IPS DF 4.7 (cell line): ENCODE measurements at regions not wholly inside any gene's neighbourhood (a gene's known extent, or its start where the extent isn't known, plus 50 kb on each side); places are given as distances from the start of the nearest gene placed in this dataset.
"Not testable (repeated sequence)": the region's sequence is repeated elsewhere in the genome, so short reads cannot be mapped to it uniquely, and the experiment has no call there.

Experiments used
- DNase-seq: peaks from one replicate; pipeline ENCODE4 v3.0.0-alpha.2; 2013; ENCODE audit warnings: low spot score; ENCODE audit errors: extremely low read depth

DNA sequence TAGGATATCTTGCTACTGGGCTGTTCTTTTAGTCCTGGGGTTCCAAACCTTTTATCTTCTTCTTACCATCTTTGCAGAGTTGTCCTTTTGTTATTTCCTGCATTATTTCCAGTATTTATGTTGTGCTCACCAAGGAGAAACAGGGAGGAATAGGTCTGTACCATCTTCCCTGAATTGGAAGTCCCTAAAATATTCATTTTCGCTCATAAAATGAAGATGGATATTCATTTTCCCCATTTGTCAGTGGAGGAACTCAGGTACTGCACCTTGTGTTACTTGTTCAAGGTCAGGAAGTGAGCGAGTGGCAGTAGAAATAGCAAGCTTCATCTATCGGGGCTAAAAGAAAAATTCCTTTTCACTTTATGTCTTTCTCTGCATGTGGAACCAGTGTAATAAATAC lies 989.7 kb downstream of the CDH11 start:
- no peak for DNase-seq

DNA sequence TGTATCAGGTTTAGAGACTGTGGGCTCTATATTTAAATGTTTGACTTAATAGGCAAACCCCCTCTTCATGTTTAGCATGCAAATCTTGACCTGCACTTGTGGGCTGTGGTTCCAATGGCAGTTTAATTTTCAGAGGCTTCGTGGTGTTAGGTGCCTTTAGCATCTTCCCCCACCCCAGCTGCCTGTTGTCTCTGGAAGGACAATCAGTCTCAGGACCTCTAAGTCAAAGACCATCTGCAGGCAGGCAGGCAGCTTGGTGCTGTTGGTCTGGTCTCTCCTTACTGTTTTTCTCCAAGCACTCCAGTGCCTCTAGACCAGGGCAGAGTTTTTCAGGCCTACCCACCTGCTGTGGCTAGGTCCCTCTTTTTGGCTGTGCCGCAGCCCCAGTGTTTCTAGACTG lies 990.4 kb downstream of the CDH11 start:
- no peak for DNase-seq

DNA sequence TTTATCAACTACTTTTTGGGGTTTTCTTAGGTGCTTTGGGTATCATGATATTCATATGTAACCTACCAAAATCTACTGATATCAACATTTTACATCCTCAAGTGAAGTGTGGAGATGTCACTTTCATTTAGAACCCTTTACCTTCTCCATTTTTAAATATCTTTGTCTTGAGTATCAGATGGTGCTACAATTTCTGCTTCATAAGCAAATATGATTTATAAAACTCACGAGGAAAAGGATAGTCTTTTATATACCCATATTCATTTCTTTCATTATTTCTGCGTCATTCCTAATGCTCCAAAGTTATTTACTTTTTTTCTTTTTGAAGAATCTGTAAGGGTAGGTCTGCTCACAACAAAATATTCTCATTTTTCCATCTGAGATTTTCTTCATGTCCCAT lies 991.7 kb downstream of the CDH11 start:
- DNase-seq, result no peak

DNA sequence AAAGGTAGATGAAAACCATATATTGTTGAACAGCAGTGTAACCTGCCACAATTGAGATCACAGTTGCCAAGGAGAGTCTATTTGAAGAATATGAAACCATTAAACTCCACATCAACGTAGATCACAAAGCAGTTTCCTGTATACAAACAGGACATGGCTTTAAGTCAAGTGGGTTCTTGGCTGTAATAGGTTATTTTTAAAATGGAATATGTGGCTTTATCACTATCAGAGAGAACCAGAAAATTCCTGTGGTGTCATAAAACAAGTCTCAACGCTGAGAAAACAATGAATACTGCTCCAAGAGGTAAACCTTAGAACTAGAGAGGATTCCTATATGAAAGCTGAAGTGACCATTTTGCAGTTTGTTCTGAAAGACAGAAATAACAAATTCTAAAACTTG lies 999.7 kb downstream of the CDH11 start:
- no peak for DNase-seq

DNA sequence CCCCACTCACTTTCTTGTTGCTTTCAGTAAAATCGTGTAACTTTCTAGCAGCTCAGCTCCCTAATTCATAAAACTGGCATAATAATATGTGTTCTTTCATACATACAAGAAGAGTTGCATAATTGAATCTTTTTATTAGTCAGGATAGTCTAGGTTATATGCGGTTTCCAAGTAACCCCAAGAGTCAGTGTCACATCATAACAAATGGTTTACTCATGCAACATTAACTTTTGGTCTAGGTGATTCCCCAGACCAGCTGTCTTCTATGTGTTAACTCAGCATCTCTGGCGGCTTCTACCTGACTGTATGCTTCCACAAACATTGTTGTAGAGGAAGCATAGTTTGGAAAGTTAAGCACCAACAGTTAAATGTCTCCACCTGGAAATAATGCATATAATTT lies 1000.4 kb downstream of the CDH11 start:
- DNase-seq, result no peak

DNA sequence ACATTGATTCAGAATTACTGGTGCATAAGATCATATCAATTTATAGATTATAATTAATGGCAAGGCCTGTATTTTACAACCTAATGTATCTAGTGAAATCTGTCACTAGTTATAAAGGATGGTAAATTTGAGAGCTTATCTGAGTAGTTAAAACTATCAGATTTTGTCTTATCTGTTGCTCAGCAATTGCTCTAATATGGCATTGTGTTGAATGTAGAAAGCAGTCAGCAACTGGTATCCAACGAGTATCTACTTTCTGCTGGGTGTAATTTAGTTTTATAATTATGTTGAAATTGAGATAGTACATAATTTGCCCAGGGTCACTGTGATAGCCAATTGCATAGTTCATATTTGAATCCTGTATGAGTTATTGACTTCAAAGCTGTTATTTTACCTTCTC lies 1005.7 kb downstream of the CDH11 start:
- DNase-seq, result no peak

DNA sequence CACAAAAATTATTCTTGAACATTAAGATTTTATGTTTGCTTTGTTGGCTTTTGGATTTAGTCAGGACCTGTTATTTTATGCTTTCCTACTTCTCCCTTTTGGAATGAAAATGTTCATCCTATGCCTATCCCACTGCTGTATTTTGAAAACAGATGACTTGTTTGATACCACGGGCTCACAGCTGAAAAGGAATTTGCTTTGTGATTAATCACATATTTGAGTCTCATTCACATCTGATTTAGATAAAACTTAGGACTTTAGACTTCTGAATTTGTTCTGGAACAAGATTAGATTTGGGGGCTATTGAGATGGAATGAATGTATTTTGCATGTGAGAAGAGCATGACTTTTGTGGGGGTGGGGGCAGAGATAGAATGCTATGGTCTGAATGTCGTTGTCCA lies 1012.6 kb downstream of the CDH11 start:
- DNase-seq, result no peak

DNA sequence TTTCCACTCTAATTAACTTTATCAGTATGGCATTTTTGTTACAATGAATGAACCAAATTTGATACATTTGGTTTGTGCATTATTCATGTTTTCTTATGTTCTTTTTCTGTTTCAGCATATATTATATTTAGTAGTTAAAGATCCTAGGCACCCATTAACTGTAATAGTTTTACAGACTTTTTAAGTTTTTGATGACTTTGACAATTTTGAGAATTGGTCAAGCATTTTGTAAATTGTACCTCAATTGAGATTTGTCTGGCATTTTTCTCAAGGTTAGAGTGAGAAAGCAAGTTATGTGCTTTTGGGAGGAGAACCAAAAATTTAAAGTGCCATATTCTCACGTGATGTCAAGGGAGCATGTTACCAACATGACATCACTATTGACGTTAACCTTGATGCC lies 1019.2 kb downstream of the CDH11 start:
- DNase-seq, result no peak

DNA sequence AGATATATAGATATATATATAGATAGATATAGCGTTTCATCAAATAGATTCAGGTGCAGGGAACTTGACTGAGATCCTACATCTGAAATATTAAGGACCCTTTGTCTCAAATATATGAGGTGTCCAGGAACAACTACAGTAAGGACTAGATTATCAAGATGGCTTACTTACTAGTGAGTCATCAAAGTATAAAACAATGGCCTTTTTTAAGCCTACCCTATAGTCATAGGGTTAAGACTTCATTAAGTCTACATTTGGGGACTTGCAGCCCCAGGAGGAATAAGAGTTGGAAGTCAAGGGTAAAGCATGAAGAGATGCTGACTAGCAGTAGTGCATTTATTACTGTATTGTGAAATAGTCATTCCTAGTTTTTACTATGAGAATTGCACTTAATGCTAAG lies 1023.4 kb downstream of the CDH11 start:
- DNase-seq, result no peak

DNA sequence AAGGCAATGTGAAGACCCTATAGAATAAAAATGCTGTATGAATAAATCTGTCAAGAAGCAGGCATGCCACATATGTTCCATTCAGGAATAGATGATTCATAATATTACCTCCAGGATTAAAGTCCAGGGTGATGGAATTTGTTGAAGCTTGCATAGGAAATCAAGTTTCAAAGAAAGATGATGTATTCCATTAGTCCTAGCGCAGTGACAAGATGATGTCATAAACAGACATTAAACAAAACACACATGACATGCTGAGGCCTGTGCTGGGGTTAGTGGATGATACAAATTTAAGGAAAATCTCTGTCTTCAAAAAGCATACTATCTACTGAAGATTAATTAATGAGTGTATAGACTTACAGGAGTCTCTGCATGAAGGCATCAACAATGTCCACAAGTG lies 1025.2 kb downstream of the CDH11 start:
- DNase-seq, result no peak

DNA sequence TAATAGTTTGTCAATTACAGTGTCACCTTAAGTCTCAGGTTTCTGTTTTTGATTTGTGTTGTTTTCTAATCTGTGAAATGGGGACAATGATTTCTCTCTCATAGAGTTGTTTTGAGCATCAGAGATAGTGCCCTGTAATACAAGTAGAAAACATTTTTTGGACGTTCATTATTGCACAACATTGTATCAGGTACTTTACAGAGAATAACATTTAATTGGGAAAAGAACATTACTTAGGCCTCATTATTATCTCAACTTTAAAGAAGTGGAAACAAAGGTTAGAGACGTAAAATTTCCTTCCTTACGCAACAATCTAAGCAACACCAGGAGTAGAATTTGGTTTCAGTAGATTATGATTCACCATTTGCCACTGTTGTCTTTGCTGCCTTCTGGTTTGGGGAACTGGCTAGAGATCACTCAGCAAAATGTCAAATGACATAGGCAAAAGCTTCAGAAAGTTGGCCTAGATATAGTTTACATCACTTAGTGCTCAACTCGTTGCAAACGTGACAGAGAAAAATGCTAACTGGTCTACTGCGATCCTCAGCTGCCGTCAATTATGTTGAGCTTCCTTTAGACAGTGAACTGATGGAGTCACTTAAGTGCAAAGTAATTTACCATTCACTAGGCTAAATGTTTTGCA lies 1026.8 kb downstream of the CDH11 start:
- no peak for DNase-seq

DNA sequence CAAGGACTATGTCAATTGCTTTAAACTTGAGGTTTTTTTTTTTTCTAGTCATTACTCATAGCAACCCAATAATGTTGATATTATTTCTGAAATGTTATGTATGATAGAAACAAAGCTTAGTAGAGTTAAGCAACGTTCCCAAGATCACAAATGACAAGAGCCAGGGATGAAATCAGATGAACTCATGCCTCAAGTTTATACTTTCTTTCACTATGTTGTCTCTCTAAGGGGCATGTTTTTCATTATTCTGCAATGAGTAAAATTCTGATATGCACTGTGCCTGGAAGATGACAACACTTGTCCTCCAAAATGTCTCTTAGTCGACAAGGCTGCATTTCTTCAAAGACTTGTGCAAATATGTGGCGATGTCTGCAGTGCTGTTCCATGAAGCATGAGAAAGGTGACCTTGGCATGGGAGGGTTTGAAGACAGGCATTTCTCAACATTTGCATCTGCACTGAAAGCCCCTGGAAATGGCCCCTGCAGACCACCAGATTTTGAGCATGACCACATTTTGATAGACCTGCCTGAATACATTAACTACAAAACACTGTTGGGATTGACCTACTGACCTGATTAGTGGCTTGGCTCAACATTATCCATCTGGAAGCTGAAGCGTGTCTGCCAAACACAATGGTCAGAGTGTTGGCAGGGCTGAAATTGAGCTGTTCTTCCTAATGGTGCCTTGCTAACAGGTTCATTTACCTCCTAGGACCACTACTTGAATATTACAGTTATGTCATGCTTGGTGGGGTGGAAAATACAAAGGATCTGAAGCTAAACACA lies 1027.5 kb downstream of the CDH11 start:
- no peak for DNase-seq

DNA sequence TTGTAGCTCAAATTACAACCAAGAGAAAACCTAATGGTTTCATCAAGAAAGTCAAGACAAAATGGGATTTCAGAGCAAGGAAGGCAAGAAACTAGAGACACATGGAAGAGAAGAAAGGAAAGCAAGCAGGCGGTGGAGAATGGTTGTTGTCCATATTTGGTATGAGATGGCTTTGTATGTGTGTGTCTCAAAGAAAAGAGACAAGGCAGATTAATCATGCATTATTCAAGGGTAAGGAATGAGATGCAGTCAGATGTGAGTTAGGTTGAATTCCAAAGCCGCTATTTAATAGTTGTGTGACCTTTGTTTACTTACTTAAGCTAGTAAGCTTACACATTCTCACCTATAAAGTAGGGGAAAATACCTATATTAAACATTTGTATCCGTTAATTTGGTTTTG lies 1029.6 kb downstream of the CDH11 start:
- DNase-seq, result no peak

DNA sequence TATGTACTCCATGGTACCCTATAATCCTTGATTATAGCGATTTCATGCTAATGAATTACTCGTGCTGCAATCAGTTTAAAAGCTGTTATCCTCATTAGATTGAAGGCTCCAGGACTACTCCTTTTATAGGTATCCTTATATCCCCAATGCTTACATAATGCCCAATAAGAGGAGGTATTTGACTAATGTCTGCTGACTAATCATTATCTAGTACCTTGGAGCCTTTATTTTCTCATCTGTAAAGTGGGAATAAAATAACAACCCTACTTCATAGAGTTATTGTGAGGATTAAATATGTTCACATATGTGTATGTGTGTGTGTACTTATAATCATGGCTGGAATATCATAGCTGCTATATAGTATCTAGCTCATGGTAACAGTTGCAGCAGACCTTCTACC lies 1031.5 kb downstream of the CDH11 start:
- no peak for DNase-seq

DNA sequence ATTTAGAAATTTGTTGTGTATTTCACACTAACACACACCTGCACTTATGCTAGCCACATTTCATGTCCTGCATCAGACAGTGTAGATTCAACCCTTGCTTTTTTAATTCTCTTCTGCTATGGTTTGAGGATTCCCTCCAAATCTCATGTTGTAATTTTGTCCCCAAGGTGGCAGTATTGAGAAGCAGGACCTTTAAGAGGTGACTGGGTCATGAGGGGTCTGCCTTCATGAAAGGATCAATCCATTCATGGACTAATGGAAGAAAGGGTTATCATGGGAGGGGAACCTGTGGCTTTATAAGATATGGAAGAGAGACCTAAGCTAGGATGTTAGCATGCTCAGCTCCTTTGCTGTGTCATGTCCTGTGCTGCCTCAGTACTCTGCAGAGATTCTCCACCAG lies 1032.2 kb downstream of the CDH11 start:
- peak; percentile 16 for DNase-seq

DNA sequence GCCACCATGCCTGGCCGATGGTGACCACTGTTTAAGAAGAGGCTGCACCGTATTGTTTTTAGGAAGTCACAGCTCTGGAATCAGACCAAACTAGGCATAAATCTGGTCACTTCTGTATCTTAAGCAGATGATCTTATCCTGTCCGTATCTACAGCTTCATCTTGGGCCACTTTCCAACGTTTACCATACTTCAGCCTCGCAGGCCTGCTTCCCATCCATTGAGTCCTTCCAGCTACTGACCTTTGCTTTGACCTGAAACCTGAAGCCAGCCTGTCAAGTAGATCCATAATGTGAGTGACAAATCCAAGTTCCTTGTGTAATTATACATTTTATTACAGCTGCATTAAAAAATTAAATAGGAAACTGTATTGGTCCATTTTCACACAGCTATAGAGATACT lies 1033.0 kb downstream of the CDH11 start:
- DNase-seq, result no peak

DNA sequence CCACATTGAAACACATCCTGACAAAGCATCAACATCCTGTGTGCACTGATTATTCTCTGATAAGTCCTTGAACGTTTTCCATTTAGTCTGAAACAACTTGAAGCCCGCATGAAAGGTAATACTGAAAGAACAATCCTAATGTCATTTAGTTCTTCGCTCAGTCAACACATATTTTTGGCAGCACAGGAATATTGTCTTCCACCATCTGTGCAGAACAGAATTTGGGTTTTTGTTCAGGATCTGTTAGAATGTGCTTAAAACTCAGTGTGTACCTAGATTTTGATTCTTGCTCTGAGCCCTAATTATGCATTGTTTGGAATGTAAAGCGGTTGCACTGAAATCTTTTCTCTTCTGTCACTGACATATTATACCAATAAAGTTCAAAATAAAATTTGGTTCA lies 1036.6 kb downstream of the CDH11 start:
- no peak for DNase-seq

DNA sequence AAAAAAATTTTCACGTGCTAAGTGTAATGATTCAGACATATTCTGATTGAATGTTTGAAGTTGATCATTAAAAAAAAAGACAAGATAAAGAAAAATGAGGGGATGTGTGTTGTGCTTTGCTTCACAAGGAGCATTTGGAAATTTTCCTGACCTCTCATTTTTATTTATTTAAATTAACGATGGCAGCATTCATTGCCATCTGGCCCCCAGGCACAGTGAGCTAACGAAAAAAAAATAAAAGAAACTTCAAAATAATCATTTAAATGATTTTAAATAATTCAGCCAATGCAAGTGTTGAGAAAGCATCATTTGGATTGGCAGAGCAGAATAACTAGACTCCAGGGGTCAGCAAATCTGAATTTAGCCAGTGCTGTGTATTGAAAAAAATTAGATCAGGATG lies 1037.2 kb downstream of the CDH11 start:
- no peak for DNase-seq

DNA sequence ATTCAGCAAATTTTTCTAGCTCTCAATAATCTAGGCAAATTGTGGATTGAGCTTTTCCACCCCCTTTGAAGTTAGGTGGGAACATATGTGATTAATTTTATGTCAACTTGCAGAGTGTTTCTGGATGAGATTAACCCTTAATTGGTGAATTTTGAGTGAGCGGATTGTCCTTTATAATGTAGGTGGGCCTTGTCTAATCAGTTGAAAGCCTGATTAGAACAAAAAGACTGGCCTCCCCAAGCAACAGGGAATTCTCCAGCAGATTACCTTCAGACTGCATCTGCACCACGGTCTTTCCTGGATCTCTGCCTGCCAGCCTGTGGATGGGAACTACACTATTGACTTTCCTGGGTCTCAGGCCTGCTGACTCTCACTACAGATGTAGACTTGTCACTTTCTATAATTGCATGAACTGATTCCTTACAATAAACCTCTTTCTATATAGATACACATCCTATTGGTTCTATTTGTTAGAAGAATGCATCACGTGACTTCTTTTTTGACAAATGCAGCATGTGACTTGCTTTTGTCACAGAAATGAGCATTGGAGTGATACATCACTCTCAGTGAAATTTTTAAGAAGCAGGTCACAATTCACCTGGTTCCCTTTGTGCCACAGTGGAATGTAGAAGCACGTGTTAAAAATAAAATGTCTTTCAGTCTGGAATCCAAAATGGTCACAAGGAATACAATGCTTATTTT lies 1038.3 kb downstream of the CDH11 start:
- no peak for DNase-seq

DNA sequence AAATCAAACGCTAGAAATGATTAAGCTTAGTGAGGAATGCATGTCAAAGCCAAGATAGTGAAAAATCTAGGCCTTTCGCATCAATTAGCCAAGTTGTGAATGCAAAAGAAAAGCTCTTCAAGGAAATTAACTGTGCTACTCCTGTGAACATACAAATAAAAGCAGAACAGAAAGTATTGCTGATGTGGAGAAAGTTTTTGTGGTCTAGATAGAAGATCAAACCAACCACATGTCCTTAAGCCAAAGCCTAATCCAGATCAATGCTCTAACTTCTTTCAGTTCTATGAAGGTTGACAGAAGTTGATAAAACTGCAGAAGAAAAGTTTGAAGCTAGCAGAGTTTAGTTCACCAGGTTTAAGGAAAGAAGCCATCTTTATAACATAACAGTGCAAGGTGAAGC lies 1044.6 kb downstream of the CDH11 start:
- DNase-seq, result no peak

DNA sequence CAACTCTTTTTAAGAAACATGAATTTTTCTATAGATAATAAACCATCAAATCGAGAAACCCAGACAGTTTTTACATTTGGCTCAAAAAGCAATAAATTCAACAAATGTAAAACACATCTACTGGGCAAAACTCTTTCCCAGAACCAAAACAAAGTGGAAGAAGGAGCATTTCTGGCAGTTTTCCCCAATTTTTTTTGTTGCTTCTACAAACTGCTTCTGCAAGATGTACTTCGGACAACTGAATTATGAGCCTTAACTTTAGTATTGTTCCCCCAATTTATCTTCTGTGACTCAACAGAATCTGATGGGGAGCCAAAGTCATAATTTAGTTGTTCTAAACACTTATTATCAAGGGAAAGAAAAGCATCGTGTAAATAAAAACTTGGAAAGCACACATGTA lies 1047.2 kb downstream of the CDH11 start:
- DNase-seq, result no peak

DNA sequence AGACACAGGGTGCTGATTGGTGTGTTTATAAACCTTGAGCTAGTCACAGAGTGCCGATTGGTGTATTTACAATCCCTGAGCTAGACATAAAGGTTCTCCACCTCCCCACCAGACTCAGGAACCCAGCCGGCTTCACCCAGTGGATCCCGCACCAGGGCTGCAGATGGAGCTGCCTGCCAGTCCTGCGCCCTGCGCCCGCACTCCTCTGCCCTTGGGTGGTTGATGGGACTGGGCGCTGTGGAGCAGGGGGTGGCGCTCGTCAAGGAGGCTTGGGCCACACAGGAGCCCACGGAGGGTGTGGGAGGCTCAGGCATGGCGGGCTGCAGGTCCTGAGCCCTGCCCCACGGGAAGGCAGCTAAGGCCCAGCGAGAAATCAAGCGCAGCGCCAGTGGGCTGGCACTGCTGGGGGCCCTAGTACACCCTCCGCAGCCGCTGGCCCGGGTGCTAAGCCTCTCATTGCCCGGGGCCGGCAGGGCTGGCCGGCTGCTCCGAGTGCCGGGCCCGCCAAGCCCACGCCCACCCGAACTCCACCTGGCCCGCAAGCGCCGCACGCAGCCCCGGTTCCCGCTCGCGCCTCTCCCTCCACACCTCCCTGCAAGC lies 1049.6 kb downstream of the CDH11 start:
- DNase-seq, result not testable (repeated sequence)
